ENCODE measurements at regions not wholly inside any gene's neighbourhood (a gene's known extent, or its start where the extent isn't known, plus 50 kb on each side); places are given as distances from the start of the nearest gene placed in this dataset.

- Mint-ChIP-seq H3K36me3 (ENCODE audit: low read depth) (no peaks in the 10 kb centered on the region), H3K27me3 (ENCODE audit: low read depth) (no peaks in the 10 kb centered on the region), H3K4me3 (no peak overlapping the region), H3K9me3 (peaks cover 23% of the 10 kb centered on the region), H3K4me1 (ENCODE audit: low read depth) (no peaks in the 10 kb centered on the region), H3K27ac (no peak overlapping the region)
- intact Hi-C loops (cut with micrococcal nuclease) = no loop called here
- no peak for DNase-seq
- CTCF ChIA-PET = interaction anchor here (1.1 kb wide), 1 partner anchor 10 kb away, joined by 3 read pairs; no protein-coding TSS in a partner anchor
Observed at GRCh38 chr16:64617836-64618476, 503.9 kb downstream of the CDH11 start.

GRCh38 chr16:64615630-64616280 lies 506.1 kb downstream of the CDH11 start:
- intact Hi-C loops (cut with micrococcal nuclease) = no loop called here
- Mint-ChIP-seq H3K36me3 (ENCODE audit: low read depth) (no peaks in the 10 kb centered on the region), H3K27ac (no peak overlapping the region), H3K4me3 (no peak overlapping the region), H3K4me1 (ENCODE audit: low read depth) (no peaks in the 10 kb centered on the region), H3K27me3 (ENCODE audit: low read depth) (no peaks in the 10 kb centered on the region), H3K9me3 (peaks cover 32% of the 10 kb centered on the region)
- CTCF ChIA-PET = no interaction called here
- DNase-seq = no peak

GRCh38 chr16:64596196-64596595 lies 525.7 kb downstream of the CDH11 start:
- H3K4me3 Mint-ChIP-seq = no peak overlapping the region
- CTCF ChIA-PET = no interaction called here
- no peaks in the 10 kb centered on the region for H3K27me3 Mint-ChIP-seq (ENCODE audit: low read depth)
- no peak for DNase-seq
- peaks cover 6% of the 10 kb centered on the region for H3K9me3 Mint-ChIP-seq
- H3K27ac Mint-ChIP-seq = no peak overlapping the region
- no peaks in the 10 kb centered on the region for H3K4me1 Mint-ChIP-seq (ENCODE audit: low read depth)
- H3K36me3 Mint-ChIP-seq (ENCODE audit: low read depth) = no peaks in the 10 kb centered on the region
- intact Hi-C loops (cut with micrococcal nuclease) = no loop called here

GRCh38 chr16:64590513-64590912 lies 531.4 kb downstream of the CDH11 start:
- intact Hi-C loops (cut with micrococcal nuclease) = no loop called here
- H3K27me3 Mint-ChIP-seq (ENCODE audit: low read depth) = no peaks in the 10 kb centered on the region
- DNase-seq = no peak
- CTCF ChIA-PET = interaction anchor here (1.1 kb wide), 1 partner anchor 22 kb away, joined by 3 read pairs; no protein-coding TSS in a partner anchor
- peaks cover 7% of the 10 kb centered on the region for H3K9me3 Mint-ChIP-seq
- no peak overlapping the region for H3K4me3 Mint-ChIP-seq
- H3K4me1 Mint-ChIP-seq (ENCODE audit: low read depth) = no peaks in the 10 kb centered on the region
- no peaks in the 10 kb centered on the region for H3K36me3 Mint-ChIP-seq (ENCODE audit: low read depth)
- no peak overlapping the region for H3K27ac Mint-ChIP-seq

- CTCF ChIA-PET = interaction anchor here (1.1 kb wide), 1 partner anchor 23 kb away, joined by 3 read pairs; no protein-coding TSS in a partner anchor
- intact Hi-C loops (cut with micrococcal nuclease) = no loop called here
- no peaks in the 10 kb centered on the region for H3K36me3 Mint-ChIP-seq (ENCODE audit: low read depth)
- no peak overlapping the region for H3K4me3 Mint-ChIP-seq
- H3K9me3 Mint-ChIP-seq = peaks cover 5% of the 10 kb centered on the region
- H3K4me1 Mint-ChIP-seq (ENCODE audit: low read depth) = no peaks in the 10 kb centered on the region
- DNase-seq = no peak
- no peaks in the 10 kb centered on the region for H3K27me3 Mint-ChIP-seq (ENCODE audit: low read depth)
- no peak overlapping the region for H3K27ac Mint-ChIP-seq
Observed at GRCh38 chr16:64589836-64590235, 532.0 kb downstream of the CDH11 start.

GRCh38 chr16:64586781-64587180 lies 535.1 kb downstream of the CDH11 start:
- no peak for DNase-seq
- Mint-ChIP-seq H3K27me3 (ENCODE audit: low read depth) (no peaks in the 10 kb centered on the region), H3K9me3 (peaks cover 5% of the 10 kb centered on the region), H3K27ac (no peak overlapping the region), H3K36me3 (ENCODE audit: low read depth) (no peaks in the 10 kb centered on the region), H3K4me1 (ENCODE audit: low read depth) (no peaks in the 10 kb centered on the region), H3K4me3 (no peak overlapping the region)
- CTCF ChIA-PET = no interaction called here
- intact Hi-C loops (cut with micrococcal nuclease) = no loop called here

GRCh38 chr16:64585367-64585766 lies 536.5 kb downstream of the CDH11 start:
- Mint-ChIP-seq H3K27ac (no peak overlapping the region), H3K36me3 (ENCODE audit: low read depth) (no peaks in the 10 kb centered on the region), H3K27me3 (ENCODE audit: low read depth) (no peaks in the 10 kb centered on the region), H3K4me3 (no peak overlapping the region), H3K9me3 (peaks cover 6% of the 10 kb centered on the region), H3K4me1 (ENCODE audit: low read depth) (no peaks in the 10 kb centered on the region)
- CTCF ChIA-PET = no interaction called here
- intact Hi-C loops (cut with micrococcal nuclease) = no loop called here
- no peak for DNase-seq

GRCh38 chr16:64580558-64580957 lies 541.3 kb downstream of the CDH11 start:
- no peak overlapping the region for H3K4me3 Mint-ChIP-seq
- DNase-seq = no peak
- no peak overlapping the region for H3K27ac Mint-ChIP-seq
- peaks cover 8% of the 10 kb centered on the region for H3K9me3 Mint-ChIP-seq
- H3K4me1 Mint-ChIP-seq (ENCODE audit: low read depth) = no peaks in the 10 kb centered on the region
- intact Hi-C loops (cut with micrococcal nuclease) = no loop called here
- no peaks in the 10 kb centered on the region for H3K36me3 Mint-ChIP-seq (ENCODE audit: low read depth)
- CTCF ChIA-PET = no interaction called here
- no peaks in the 10 kb centered on the region for H3K27me3 Mint-ChIP-seq (ENCODE audit: low read depth)

- intact Hi-C loops (cut with micrococcal nuclease) = no loop called here
- H3K27ac Mint-ChIP-seq = no peak overlapping the region
- no peak for DNase-seq
- CTCF ChIA-PET = no interaction called here
- H3K36me3 Mint-ChIP-seq (ENCODE audit: low read depth) = no peaks in the 10 kb centered on the region
- H3K4me1 Mint-ChIP-seq (ENCODE audit: low read depth) = no peaks in the 10 kb centered on the region
- no peak overlapping the region for H3K4me3 Mint-ChIP-seq
- H3K9me3 Mint-ChIP-seq = peaks cover 8% of the 10 kb centered on the region
- H3K27me3 Mint-ChIP-seq (ENCODE audit: low read depth) = no peaks in the 10 kb centered on the region
Observed at GRCh38 chr16:64579712-64580111, 542.2 kb downstream of the CDH11 start.

- Mint-ChIP-seq H3K36me3 (ENCODE audit: low read depth) (no peaks in the 10 kb centered on the region), H3K9me3 (peaks cover 21% of the 10 kb centered on the region), H3K27me3 (ENCODE audit: low read depth) (no peaks in the 10 kb centered on the region), H3K4me1 (ENCODE audit: low read depth) (no peaks in the 10 kb centered on the region), H3K4me3 (no peak overlapping the region), H3K27ac (no peak overlapping the region)
- intact Hi-C loops (cut with micrococcal nuclease) = no loop called here
- no peak for DNase-seq
- CTCF ChIA-PET = no interaction called here
Observed at GRCh38 chr16:64545768-64546167, 576.1 kb downstream of the CDH11 start.

- CTCF ChIA-PET = no interaction called here
- Mint-ChIP-seq H3K36me3 (ENCODE audit: low read depth) (no peaks in the 10 kb centered on the region), H3K4me1 (ENCODE audit: low read depth) (no peaks in the 10 kb centered on the region), H3K27ac (no peak overlapping the region), H3K27me3 (ENCODE audit: low read depth) (no peaks in the 10 kb centered on the region), H3K9me3 (peaks cover 20% of the 10 kb centered on the region), H3K4me3 (no peak overlapping the region)
- DNase-seq = no peak
- intact Hi-C loops (cut with micrococcal nuclease) = no loop called here
Observed at GRCh38 chr16:64544859-64545258, 577.0 kb downstream of the CDH11 start.

GRCh38 chr16:64543441-64543840 lies 578.4 kb downstream of the CDH11 start:
- Mint-ChIP-seq H3K4me3 (no peak overlapping the region), H3K4me1 (ENCODE audit: low read depth) (no peaks in the 10 kb centered on the region), H3K27ac (no peak overlapping the region), H3K27me3 (ENCODE audit: low read depth) (no peaks in the 10 kb centered on the region), H3K9me3 (peaks cover 22% of the 10 kb centered on the region), H3K36me3 (ENCODE audit: low read depth) (no peaks in the 10 kb centered on the region)
- no peak for DNase-seq
- CTCF ChIA-PET = no interaction called here
- intact Hi-C loops (cut with micrococcal nuclease) = no loop called here

GRCh38 chr16:64543031-64543430 lies 578.8 kb downstream of the CDH11 start:
- DNase-seq = no peak
- CTCF ChIA-PET = no interaction called here
- Mint-ChIP-seq H3K36me3 (ENCODE audit: low read depth) (no peaks in the 10 kb centered on the region), H3K9me3 (peaks cover 22% of the 10 kb centered on the region), H3K4me1 (ENCODE audit: low read depth) (no peaks in the 10 kb centered on the region), H3K27ac (no peak overlapping the region), H3K27me3 (ENCODE audit: low read depth) (no peaks in the 10 kb centered on the region), H3K4me3 (no peak overlapping the region)
- intact Hi-C loops (cut with micrococcal nuclease) = no loop called here
